ENCODE measurements at regions not wholly inside any gene's neighbourhood (a gene's known extent, or its start where the extent isn't known, plus 50 kb on each side); places are given as distances from the start of the nearest gene placed in this dataset.

GRCh38 chr7:136057509-136057908 lies 80.3 kb upstream of the MTPN start:
- no peak for DNase-seq

DNA sequence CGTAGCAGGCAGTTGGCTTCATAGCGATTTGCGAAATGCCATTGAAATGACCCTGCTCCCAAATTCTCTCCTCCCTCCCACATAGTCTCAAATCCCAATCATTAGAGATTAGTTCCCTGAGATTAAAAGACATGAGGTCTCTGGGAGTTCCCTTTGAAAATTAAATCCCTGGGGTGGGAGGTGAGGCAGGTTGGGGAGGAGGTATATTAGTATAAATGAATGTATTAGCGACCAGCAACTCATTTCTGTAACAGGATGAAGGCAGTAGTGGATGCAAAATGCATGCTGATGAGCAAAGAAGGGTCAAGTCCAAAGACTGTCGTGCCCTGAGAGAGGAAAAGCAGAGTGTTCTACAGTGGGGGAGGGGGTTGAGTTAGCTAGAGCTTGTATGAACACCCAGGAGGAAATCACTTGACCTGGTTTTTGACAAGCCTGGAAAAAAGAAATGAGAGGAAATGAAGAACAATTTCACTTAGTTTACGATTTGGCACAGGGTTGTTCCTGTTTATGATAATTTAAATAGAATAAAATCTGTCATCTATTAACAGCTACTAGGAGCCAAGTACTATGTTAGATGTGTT lies 79.6 kb upstream of the MTPN start:
- no peak for DNase-seq

DNA sequence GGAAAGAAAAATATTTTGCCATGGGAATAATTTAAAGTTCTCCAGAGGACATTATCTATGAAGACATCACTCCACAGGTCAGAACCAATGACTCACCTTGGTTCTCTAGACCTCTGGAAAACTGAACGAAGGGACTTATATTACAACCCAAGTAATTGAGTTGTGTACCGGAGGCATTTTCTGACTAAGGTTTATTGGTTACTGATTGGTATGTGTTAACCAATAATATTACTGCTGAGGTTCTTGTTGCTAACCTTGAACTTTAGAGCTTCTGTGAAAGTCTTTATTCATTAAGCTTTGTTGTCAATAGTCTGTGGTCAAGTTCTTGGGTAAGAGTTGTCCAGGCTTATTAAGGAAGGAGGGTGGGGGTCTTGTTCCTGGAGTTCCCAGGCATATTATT lies 78.1 kb upstream of the MTPN start:
- DNase-seq: no peak

DNA sequence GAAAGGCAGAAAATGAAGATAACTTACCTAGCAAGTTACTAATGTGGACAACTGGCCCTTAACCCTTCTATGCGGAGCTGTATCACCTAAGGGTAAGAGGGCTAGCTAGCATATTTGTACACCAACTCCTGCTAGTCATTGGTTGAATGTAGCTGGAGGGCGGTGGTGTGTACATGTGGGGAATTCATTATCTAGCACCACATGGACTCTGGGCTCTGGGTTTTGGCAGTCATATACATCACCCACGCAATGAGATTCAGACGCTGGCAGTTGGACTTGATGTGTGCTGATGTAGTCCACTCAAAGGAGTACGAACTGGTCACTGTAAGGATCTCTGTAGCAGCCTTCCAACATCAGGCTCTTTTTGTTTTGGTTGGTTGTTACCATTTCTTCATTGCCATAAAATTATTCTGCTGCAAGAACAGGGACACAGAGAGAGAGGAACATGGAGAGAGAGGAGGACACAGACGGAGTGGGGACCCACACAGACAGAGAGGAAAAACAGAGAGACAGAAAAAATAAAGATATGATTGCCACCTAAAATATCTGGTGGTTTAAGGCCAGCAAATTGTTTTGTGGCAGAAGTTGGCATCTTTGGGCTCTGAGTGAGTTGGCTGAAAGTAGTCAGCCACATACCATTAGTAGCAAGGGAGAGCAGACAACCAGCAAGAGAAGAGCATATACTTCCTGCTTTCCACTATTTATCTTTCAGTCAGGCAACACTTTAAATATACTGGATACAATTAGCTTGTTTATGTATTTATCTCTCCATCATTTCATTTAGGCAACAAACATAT lies 76.7 kb upstream of the MTPN start:
- no peak for DNase-seq

DNA sequence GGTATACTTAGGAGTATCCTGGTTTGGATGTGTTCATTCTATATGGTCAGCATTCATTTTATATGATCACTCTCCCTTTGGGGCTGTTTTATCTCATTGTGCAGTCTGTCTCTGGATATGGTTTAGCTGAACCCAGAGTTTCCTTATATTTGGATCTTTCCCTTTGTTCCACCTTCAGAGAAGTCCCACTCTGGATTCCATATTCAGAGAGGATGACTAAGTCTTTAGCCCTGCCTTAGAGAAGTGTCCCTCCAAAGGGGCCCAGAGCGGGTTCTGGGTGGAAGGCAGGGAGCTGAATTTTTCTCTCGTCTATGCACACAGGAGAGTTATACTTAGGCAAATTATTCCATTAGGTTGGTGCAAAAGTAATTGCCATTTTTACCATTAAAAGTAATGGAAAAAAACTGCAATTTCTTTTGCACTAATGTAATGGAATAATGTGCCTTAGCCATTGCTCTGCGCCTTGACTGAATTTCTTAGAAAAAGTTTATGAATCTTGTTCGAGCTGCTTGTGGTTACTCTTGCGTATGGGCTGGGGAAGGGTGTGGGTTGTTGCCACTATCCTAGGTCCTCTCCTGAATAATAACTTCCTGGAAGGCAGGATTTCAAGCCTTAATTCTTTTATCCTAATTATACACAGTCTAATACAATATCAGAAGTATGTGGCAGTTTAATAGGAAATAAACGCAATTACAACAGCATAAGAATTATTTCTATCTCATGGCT lies 74.2 kb upstream of the MTPN start:
- no peak for DNase-seq

GRCh38 chr7:136050462-136050847 lies 73.3 kb upstream of the MTPN start:
- DNase-seq: no peak

DNA sequence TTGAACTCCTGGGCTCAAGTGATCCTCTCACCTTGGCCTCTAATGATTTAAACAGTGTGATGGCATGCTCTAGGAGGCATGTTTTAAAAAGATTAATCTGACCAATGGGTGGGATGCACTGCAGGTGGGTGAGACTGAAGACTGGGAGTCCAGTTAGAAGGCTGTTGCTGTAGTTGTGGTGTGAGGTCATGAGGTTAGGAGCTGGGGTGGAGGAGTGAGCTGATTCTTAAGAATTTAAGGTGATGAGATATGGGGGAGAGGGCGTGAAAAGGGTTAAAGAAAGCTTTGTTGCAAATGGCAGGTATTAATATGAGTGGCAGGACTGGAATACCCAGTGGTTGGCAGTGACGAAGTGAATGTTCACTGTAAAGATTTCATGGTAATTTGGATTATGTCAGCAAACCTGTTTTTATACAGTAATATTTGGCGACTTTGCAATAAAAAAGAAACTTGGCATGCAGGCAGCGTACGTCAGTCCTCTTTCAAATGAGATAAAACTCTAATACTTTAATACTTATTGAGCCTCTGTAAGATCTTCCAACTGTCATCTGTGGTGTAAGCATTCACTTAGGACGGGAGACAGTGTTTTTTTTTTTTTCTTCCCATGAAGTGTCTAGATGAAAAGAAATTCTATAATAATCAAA lies 72.8 kb upstream of the MTPN start:
- DNase-seq: no peak

- DNase-seq: no peak
These were observed 72.0 kb upstream of the MTPN start for GRCh38 chr7:136049117-136049516.

DNA sequence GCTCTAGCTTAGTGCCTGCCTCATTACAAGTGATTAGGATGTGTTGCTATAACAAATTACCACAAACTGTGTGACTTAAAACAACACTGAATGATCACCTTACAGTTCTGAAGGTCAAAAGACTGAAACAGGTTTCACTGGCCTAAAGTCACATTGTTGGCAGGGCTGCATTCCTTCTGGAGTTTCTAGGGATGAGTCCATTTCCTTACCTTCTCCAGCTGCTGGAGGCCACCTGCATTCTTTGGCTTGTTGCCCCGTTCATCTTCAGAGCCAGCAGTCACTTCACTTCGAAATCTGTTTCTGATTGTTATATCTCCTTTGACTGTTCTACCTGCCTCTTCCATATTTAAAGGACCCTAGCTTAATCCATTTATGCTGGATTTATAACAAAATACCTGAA lies 69.4 kb upstream of the MTPN start:
- no peak for DNase-seq

DNA sequence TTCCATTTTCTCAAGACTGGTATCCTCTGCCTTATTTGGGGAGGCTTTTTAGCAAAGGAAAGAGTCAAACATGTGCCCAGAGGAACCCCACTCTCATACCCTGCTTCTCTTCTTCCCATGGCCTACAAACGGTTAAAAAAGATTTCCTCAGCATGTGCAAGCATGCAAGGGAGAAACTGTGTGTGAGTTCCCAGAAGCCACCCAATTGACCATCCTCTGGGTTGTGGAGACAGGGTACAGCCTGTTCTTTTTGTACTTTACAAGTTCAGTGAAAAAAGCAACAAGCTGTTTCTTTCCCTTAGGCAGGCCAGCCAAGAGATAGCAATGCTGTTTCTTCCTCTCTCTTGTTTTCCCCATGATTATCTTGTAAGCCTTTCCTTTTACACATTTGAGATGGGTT lies 68.8 kb upstream of the MTPN start:
- DNase-seq: no peak

GRCh38 chr7:136045181-136045580 lies 68.0 kb upstream of the MTPN start:
- no peak for DNase-seq

- DNase-seq: no peak
These were observed 62.6 kb upstream of the MTPN start for GRCh38 chr7:136039577-136040345.

DNA sequence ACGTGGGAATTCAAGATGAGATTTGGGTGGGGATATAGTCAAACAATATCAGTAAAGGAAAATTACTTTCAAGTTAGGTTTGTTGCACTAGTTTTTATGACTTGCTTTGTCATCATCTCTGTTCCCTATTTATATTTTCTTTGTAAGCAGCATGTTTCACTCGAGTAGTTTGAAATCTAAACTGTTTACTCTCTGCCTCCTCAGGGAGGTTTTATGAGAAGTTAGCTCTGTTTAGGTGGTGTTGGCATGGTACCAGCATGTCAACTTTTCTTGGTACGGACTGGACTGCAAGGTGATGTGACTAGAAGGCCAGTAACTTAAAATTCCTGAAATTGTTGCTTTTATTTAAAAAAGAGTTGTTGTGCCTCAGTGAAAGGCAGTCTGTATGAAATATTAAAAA lies 59.2 kb upstream of the MTPN start:
- no peak for DNase-seq

DNA sequence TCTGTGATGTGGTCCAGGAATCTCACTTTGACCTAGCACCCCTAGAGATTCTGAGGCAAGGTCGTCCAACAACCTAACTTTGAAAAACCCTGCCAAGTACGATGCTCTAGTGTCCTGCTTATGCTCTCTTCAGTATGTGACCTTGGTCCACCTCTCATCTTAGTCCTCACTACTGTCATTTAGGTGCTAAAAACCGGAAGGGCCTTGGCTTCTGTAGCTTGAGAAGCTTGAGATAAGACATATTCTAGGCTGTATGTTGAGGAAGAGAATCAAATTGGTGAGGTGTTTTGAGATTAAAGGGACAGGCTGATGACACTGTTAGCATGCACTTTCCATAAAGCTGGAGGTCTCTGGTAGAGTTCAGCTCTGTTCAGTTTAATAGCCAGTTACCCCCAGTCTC lies 57.0 kb upstream of the MTPN start:
- no peak for DNase-seq

- no peak for DNase-seq
These were observed 56.4 kb upstream of the MTPN start for GRCh38 chr7:136033413-136034031.

GRCh38 chr7:136030867-136031318 lies 53.7 kb upstream of the MTPN start:
- DNase-seq: no peak

DNA sequence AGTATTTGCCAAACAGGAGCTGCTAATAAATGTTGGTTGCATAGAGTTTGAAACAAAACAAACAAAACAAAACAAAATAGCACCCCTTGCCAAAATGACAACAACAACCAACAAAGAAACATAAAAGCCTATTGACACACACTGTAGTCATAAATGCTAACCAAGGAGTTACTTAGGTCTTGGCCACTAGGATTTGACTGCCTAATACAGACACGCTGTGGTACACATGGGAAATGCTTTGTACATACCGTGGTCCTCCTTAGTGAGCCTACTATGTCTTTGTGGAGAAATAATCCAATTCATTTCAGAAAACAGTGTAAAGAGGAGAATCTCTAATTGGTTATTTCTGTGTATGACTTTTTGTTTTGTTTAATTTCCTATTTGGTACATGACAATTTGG lies 53.2 kb upstream of the MTPN start:
- DNase-seq: no peak

GRCh38 chr7:136027160-136027559 lies 50.0 kb upstream of the MTPN start:
- DNase-seq: no peak

Data from activated CD4-positive, CD25-positive, alpha-beta regulatory T cell treated with anti-CD3 and anti-CD28 coated beads, Interleukin-2, amount 50 U/mL, for 72 hours (primary cell).